Tibial artery (tissue), 4 donors: ENCODE measurements at regions not wholly inside any gene's neighbourhood (a gene's known extent, or its start where the extent isn't known, plus 50 kb on each side); places are given as distances from the start of the nearest gene placed in this dataset.
"Not testable (repeated sequence)": the region's sequence is repeated elsewhere in the genome, so short reads cannot be mapped to it uniquely, and the experiment has no call there.

Experiments
- DNase-seq, 2 donors: peaks; one replicate each; pipeline ENCODE4 v3.0.0-alpha.2; 2019
- H3K27ac ChIP-seq, 2 donors: fragments of 200-600 bp; sonication (generic) in 1 of 2; 1 replicate in 1 of 2; 2 replicates in 1 of 2; pipeline ENCODE4 v1.5.1; 2018 to 2019; ENCODE audit warnings: mild to moderate bottlenecking in 1 of 2
- H3K27me3 ChIP-seq, 2 donors: fragments of 200-600 bp; sonication (generic) in 1 of 2; one replicate each; pipeline versions ENCODE4 v1.5.1 to v1.6.0; 2016 to 2019
- H3K36me3 ChIP-seq, 3 donors: fragments of 200-600 bp; sonication (generic) in 2 of 3; one replicate each; pipeline ENCODE4 v1.5.1; 2016 to 2019; ENCODE audit warnings: mild to moderate bottlenecking in 2 of 3
- H3K4me1 ChIP-seq, 4 donors: fragments of 200-600 bp; sonication (generic) in 2 of 4; 1 replicate in 3 of 4; 2 replicates in 1 of 4; pipeline ENCODE4 v1.5.1; 2016 to 2019
- H3K4me3 ChIP-seq, 2 donors: fragments of 200-600 bp; sonication (generic) in 1 of 2; 1 replicate in 1 of 2; 2 replicates in 1 of 2; pipeline ENCODE4 v1.5.1; 2018 to 2019; ENCODE audit warnings: mild to moderate bottlenecking in 2 of 2
- H3K9me3 ChIP-seq, 3 donors: fragments of 200-600 bp; sonication (generic) in 1 of 3; one replicate each; pipeline ENCODE4 v1.5.1; 2016 to 2019
- CTCF ChIP-seq, 2 experiments: fragments of 200-600 bp in 1 of 2; fragments of 450-650 bp in 1 of 2; IDR thresholded peaks; one replicate each; pipeline ENCODE4 v1.5.1; 2017 to 2019; ENCODE audit warnings: antibody characterized with exemption in 2 of 2, mild to moderate bottlenecking in 1 of 2, moderate library complexity in 1 of 2
- intact Hi-C: fragments of 100-400 bp; cut with DNase I; formaldehyde crosslinking; loops from one replicate; pipeline ENCODE4 v1.15.0; 2023; ENCODE audit warnings: low total_unique reads

GRCh38 chr10:35819011-35819410 is 176.9 kb upstream of the FZD8 start:
- no peak for DNase-seq
- Histone ChIP-seq H3K4me3 (no peak overlapping the region), H3K27me3 (no peaks in the 10 kb centered on the region), H3K4me1 (peaks cover 0 to 32% (median 24%) of the 10 kb centered on the region in 4 donors), H3K36me3 (no peaks in the 10 kb centered on the region), H3K27ac (no peak overlapping the region), H3K9me3 (no peaks in the 10 kb centered on the region)
- intact Hi-C loops = no loop called here
- no peak for TF ChIP-seq CTCF (IDR thresholded peaks at IDR 0.05)

DNA sequence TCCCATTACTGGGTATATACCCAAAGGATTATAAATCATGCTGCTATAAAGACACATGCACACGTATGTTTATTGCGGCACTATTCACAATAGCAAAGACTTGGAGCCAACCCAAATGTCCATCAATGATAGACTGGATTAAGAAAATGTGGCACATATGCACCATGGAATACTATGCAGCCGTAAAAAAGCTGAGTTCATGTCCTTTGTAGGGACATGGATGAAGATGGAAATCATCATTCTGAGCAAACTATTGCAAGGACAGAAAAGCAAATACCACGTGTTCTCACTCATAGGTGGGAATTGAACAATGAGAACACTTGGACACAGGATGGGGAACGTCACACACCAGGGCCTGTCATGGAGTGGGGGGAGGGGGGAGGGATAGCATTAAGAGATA is 175.0 kb upstream of the FZD8 start:
- H3K36me3 ChIP-seq, H3K4me3 ChIP-seq, H3K27me3 ChIP-seq, DNase-seq, H3K9me3 ChIP-seq, intact Hi-C loops, H3K27ac ChIP-seq: not testable (repeated sequence)
- peaks cover 0 to 19% (median 11%) of the 10 kb centered on the region in 4 donors for H3K4me1 ChIP-seq

DNA sequence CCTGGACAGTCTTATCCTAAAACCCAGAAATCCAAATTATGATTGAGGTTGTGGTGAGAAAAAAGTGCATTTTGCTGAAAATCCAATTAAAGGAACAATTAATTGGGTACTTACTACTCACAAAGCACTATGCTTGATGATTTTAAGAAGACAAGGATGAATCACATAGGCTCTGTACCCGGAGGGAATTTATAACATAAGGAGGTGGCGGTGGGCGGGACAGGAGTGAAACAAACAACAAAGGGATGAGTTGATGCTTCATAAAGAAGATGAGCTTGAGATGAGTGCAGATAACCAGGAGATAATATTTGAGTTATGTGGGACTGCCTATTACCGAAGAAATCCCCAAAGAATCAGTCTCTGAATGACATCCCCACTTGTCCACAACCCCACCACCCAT is 171.1 kb upstream of the FZD8 start:
- intact Hi-C loops = no loop called here
- Histone ChIP-seq H3K27me3 (no peaks in the 10 kb centered on the region), H3K4me1 (no peaks in the 10 kb centered on the region), H3K36me3 (no peaks in the 10 kb centered on the region), H3K9me3 (no peaks in the 10 kb centered on the region), H3K4me3 (no peak overlapping the region), H3K27ac (no peak overlapping the region)
- DNase-seq = no peak
- TF ChIP-seq CTCF (IDR thresholded peaks at IDR 0.05) = no peak

- no peak for DNase-seq
- Histone ChIP-seq H3K9me3 (no peaks in the 10 kb centered on the region), H3K4me3 (no peak overlapping the region), H3K27me3 (no peaks in the 10 kb centered on the region), H3K36me3 (no peaks in the 10 kb centered on the region), H3K27ac (no peak overlapping the region), H3K4me1 (no peaks in the 10 kb centered on the region)
- intact Hi-C loops = no loop called here
- TF ChIP-seq CTCF (IDR thresholded peaks at IDR 0.05) = no peak
Measured at GRCh38 chr10:35808344-35808743, 166.2 kb upstream of the FZD8 start.

DNA sequence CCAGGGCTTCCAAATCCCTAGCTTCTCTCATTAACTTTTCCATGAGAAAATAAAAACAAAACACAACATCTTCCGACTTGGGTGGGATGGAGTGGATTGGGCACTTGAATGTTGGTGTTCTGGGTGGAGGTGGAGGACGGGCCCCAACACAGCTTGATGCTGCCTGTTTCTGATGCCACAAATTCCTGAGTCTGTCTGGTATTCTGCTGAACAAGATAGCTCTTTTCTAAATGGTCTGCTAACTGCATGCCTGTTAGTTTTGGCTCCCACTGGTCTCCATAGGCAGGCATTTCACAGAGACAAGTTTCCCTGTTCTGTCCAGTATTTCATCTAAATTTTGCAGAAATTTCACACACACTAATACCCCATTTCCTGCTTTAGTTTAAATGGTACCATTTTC is 160.9 kb upstream of the FZD8 start:
- no peak overlapping the region for H3K4me3 ChIP-seq
- no peak for TF ChIP-seq CTCF (IDR thresholded peaks at IDR 0.05)
- H3K36me3 ChIP-seq = no peaks in the 10 kb centered on the region
- intact Hi-C loops = no loop called here
- no peak for DNase-seq
- H3K27me3 ChIP-seq = no peaks in the 10 kb centered on the region
- H3K9me3 ChIP-seq = no peaks in the 10 kb centered on the region
- H3K4me1 ChIP-seq = peaks cover 0 to under 1% (median 0%) of the 10 kb centered on the region in 4 donors
- no peak overlapping the region for H3K27ac ChIP-seq

GRCh38 chr10:35797187-35797586 is 155.1 kb upstream of the FZD8 start:
- no peak for DNase-seq
- H3K27me3 ChIP-seq = no peaks in the 10 kb centered on the region
- peak overlapping the region; percentile 7 to 14 for H3K27ac ChIP-seq
- H3K9me3 ChIP-seq = no peaks in the 10 kb centered on the region
- no peak overlapping the region for H3K4me3 ChIP-seq
- peaks cover 0 to 36% (median 7%) of the 10 kb centered on the region in 4 donors for H3K4me1 ChIP-seq
- intact Hi-C loops = loop anchor here (10.0 kb wide), 1 partner anchor 152 kb away; the partner anchor contains the start of gene FZD8
- TF ChIP-seq CTCF (IDR thresholded peaks at IDR 0.05) = no peak
- no peaks in the 10 kb centered on the region for H3K36me3 ChIP-seq
